GM21423 (cell line): ENCODE measurements at regions not wholly inside any gene's neighbourhood (a gene's known extent, or its start where the extent isn't known, plus 50 kb on each side); places are given as distances from the start of the nearest gene placed in this dataset.

Source experiments
- ATAC-seq: cut with Tn5 transposase; IDR thresholded peaks from one replicate; pipeline ENCODE4 v1.9.1; 2021; ENCODE audit warnings: mild to moderate bottlenecking, moderate library complexity; ENCODE audit not compliant: unreplicated experiment

- no peak for ATAC-seq
These were observed 104.2 kb downstream of the SEC61B start for GRCh38 chr9:99326112-99326916.

- ATAC-seq = no peak
These were observed 104.8 kb downstream of the SEC61B start for GRCh38 chr9:99326917-99327189.

GRCh38 chr9:99327667-99328066 is 105.6 kb downstream of the SEC61B start:
- ATAC-seq = no peak

- no peak for ATAC-seq
These were observed 113.2 kb downstream of the SEC61B start for GRCh38 chr9:99335280-99335679.

- ATAC-seq = no peak
These were observed 113.9 kb downstream of the SEC61B start for GRCh38 chr9:99336005-99336404.

- ATAC-seq = no peak
These were observed 114.4 kb downstream of the SEC61B start for GRCh38 chr9:99336531-99336930.

GRCh38 chr9:99340281-99340680 is 118.2 kb downstream of the SEC61B start:
- no peak for ATAC-seq

GRCh38 chr9:99341686-99342085 is 119.6 kb downstream of the SEC61B start:
- ATAC-seq = no peak

- ATAC-seq = no peak
These were observed 123.4 kb downstream of the SEC61B start for GRCh38 chr9:99345451-99345850.

GRCh38 chr9:99345942-99346341 is 123.9 kb downstream of the SEC61B start:
- ATAC-seq = no peak

- no peak for ATAC-seq
These were observed 125.5 kb downstream of the SEC61B start for GRCh38 chr9:99347568-99347967.

GRCh38 chr9:99348289-99348688 is 126.2 kb downstream of the SEC61B start:
- ATAC-seq = no peak

GRCh38 chr9:99349870-99350269 is 127.8 kb downstream of the SEC61B start:
- no peak for ATAC-seq

- ATAC-seq = no peak
These were observed 128.4 kb downstream of the SEC61B start for GRCh38 chr9:99350461-99350860.

GRCh38 chr9:99351647-99352046 is 129.6 kb downstream of the SEC61B start:
- no peak for ATAC-seq

GRCh38 chr9:99352826-99353225 is 130.7 kb downstream of the SEC61B start:
- no peak for ATAC-seq

- ATAC-seq = no peak
These were observed 131.3 kb downstream of the SEC61B start for GRCh38 chr9:99353408-99353807.

GRCh38 chr9:99354104-99354503 is 132.0 kb downstream of the SEC61B start:
- ATAC-seq = no peak

GRCh38 chr9:99356512-99356971 is 134.5 kb downstream of the SEC61B start:
- ATAC-seq = no peak

- ATAC-seq = no peak
These were observed 135.5 kb downstream of the SEC61B start for GRCh38 chr9:99357575-99357974.

- ATAC-seq = no peak
These were observed 136.6 kb downstream of the SEC61B start for GRCh38 chr9:99358668-99359067.

GRCh38 chr9:99359336-99359735 is 137.3 kb downstream of the SEC61B start:
- ATAC-seq = no peak

- no peak for ATAC-seq
These were observed 137.9 kb downstream of the SEC61B start for GRCh38 chr9:99360026-99360425.
